Peyer's patch (tissue), 4 donors: ENCODE measurements at regions not wholly inside any gene's neighbourhood (a gene's known extent, or its start where the extent isn't known, plus 50 kb on each side); places are given as distances from the start of the nearest gene placed in this dataset.

Source experiments
- DNase-seq, 3 donors: peaks; one replicate each; pipeline ENCODE4 v3.0.0-alpha.2; 2017 to 2019
- H3K27ac ChIP-seq, 4 donors: fragments of 200-600 bp; sonication (generic); one replicate each; pipeline ENCODE4 v1.5.1; 2016 to 2019
- H3K27me3 ChIP-seq, 2 donors: fragments of 200-600 bp; sonication (generic); one replicate each; pipeline ENCODE4 v1.5.1; 2019
- H3K36me3 ChIP-seq, 3 donors: fragments of 200-600 bp; sonication (generic); one replicate each; pipeline ENCODE4 v1.5.1; 2016 to 2019
- H3K4me1 ChIP-seq, 4 donors: fragments of 200-600 bp; sonication (generic); one replicate each; pipeline ENCODE4 v1.5.1; 2016 to 2019
- H3K4me3 ChIP-seq, 4 donors: fragments of 200-600 bp; sonication (generic); 1 replicate in 3 of 4; 2 replicates in 1 of 4; pipeline ENCODE4 v1.5.1; 2016 to 2019; ENCODE audit warnings: mild to moderate bottlenecking in 1 of 4
- H3K9me3 ChIP-seq, 4 donors: fragments of 200-600 bp; sonication (generic); one replicate each; pipeline ENCODE4 v1.5.1; 2016 to 2019; ENCODE audit warnings: mild to moderate bottlenecking in 1 of 4
- CTCF ChIP-seq, 6 experiments: fragments of 450-650 bp in 4 of 6; fragments of 200-600 bp in 2 of 6; sonication (generic) in 1 of 6; IDR thresholded peaks; one replicate each; pipeline ENCODE4 v1.5.1; 2017 to 2019; ENCODE audit warnings: antibody characterized with exemption in 6 of 6, mild to moderate bottlenecking in 3 of 6, moderate library complexity in 1 of 6
- POLR2A ChIP-seq, 2 donors: fragments of 450-650 bp; IDR thresholded peaks; one replicate each; pipeline ENCODE4 v1.5.1; 2017; ENCODE audit warnings: antibody characterized with exemption in 2 of 2, mild to moderate bottlenecking in 2 of 2, moderate library complexity in 2 of 2

DNA sequence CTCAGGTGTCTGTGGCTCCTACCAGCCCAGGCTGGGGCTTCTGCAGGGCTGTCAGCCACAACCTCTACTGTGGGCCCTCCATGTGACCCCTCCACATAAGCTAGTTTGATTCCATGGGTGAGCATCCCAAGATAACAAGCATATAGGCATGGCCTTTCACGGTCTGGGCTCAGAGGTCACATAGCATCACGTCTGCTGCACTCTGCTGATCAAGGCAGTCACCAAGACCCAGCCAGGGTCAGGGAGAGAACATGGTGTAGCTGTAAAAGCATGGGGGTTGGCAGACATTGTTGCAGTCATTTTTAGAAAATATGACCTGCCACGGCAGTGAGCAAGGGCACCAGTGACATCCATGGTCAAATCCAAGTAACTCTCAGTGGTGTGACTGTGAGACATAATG lies 698.8 kb downstream of the UQCRFS1 start:
- H3K27ac ChIP-seq: no peak overlapping the region
- no peaks in the 10 kb centered on the region for H3K9me3 ChIP-seq
- DNase-seq: no peak
- H3K4me1 ChIP-seq: no peaks in the 10 kb centered on the region
- no peak overlapping the region for H3K4me3 ChIP-seq
- H3K27me3 ChIP-seq: no peaks in the 10 kb centered on the region
- H3K36me3 ChIP-seq: no peaks in the 10 kb centered on the region
- TF ChIP-seq CTCF (IDR thresholded peaks at IDR 0.05) (no peak), POLR2A (IDR thresholded peaks at IDR 0.05) (no peak)

DNA sequence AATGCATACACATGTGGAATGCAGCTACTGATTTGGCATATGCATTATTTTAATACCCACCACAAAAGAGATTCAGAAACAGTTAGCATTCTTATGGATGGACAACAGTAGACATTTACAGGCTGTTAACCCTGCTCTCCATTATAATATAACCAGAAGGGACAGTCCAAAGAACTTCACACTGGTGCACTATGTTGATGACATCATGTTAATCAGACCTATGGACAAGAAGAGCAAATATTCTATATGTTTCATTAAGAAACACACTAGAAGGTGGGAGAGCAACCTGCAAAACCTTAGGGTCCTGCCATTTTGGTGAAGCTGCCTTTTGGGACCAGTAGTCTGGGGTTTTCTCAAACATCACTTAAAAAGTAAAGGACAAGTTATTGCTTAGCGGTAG lies 701.3 kb downstream of the UQCRFS1 start:
- Histone ChIP-seq H3K27me3 (no peaks in the 10 kb centered on the region), H3K9me3 (no peaks in the 10 kb centered on the region), H3K36me3 (no peaks in the 10 kb centered on the region), H3K27ac (no peak overlapping the region), H3K4me1 (no peaks in the 10 kb centered on the region), H3K4me3 (no peak overlapping the region)
- TF ChIP-seq CTCF (IDR thresholded peaks at IDR 0.05) (no peak), POLR2A (IDR thresholded peaks at IDR 0.05) (no peak)
- DNase-seq: no peak

DNA sequence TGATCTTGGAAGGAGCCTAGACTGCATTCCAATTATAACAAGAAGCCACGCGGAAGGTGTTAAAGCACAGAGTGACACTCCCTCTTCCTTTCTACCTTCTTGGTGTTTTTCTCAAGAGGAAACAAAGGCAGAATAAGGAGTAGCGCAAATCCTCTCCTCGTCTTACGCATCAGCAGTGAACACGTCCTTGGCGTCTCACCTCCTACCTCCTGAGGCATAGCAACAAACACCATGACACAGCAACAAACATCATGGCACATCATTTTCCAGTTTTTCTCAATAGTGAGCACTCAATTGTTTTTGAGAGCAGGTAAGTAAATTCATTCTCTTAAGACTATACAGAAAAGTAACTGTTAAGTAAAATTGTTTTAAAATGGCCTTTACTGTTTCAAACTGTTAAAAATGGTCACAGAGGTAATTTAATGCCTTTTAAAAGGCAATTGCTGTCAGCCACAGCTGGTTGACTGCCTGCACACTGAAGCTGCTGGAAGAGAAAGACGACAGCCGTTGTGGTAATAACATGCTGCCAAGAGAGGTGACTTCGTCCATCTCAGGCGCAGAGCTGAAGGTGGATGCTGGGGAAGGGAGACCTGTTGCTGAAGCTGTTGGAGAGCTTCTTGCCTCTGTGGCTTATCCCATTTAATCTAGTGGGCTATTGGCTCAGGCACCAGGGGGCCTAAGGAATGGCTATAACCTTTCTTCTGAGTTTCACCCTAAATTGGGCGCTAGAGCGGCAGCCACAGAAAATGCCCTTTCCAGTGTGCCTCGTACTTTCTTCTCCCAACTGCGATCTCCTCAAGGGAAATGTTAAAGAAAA lies 703.7 kb downstream of the UQCRFS1 start:
- Histone ChIP-seq H3K27ac (no peak overlapping the region), H3K36me3 (no peaks in the 10 kb centered on the region), H3K9me3 (no peaks in the 10 kb centered on the region), H3K4me1 (no peaks in the 10 kb centered on the region), H3K27me3 (no peaks in the 10 kb centered on the region), H3K4me3 (no peak overlapping the region)
- TF ChIP-seq CTCF (IDR thresholded peaks at IDR 0.05) (no peak), POLR2A (IDR thresholded peaks at IDR 0.05) (no peak)
- DNase-seq: no peak

DNA sequence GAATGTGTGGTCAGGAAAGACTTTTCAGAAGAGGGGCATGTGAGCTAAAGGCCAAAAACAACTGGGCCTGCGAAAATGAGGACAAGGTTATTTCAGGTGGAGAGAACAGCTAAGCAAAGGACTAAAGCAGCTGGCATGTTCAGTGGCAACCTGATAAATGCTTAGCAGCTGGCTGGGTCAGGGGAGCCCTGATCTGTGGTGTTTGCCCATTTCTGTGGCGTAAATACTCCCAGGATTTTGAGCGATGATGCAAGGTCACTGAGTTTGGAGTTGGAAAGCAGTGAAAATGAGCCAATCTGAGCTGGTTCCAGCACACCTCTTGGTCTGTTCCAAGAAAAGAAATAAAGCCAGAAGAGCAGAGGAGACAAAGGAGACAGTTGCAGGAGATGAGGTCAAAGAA lies 704.3 kb downstream of the UQCRFS1 start:
- Histone ChIP-seq H3K36me3 (no peaks in the 10 kb centered on the region), H3K4me1 (no peaks in the 10 kb centered on the region), H3K27ac (no peak overlapping the region), H3K9me3 (no peaks in the 10 kb centered on the region), H3K27me3 (no peaks in the 10 kb centered on the region), H3K4me3 (no peak overlapping the region)
- DNase-seq: no peak
- no peak for TF ChIP-seq POLR2A (IDR thresholded peaks at IDR 0.05)
- TF ChIP-seq CTCF (IDR thresholded peaks at IDR 0.05): no peak

DNA sequence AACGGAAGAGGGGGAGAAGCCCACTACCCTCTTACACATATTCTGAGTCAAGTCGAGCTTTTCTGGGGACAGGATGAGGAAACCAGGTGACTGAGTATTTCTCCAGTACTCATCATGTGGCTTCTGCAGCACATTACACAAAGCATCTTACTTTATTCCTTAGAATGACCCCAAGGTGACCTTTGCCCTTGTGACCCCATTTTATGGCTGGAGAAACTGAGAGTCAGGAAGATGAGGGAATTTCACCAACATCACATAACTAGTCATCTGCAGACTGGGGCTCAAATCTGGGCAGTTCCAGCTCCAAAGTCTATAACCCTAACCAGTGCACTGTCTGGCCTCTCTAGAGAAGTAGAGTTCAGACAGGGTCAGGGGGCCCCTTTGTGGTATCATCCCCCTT lies 707.0 kb downstream of the UQCRFS1 start:
- H3K36me3 ChIP-seq: no peaks in the 10 kb centered on the region
- H3K27ac ChIP-seq: no peak overlapping the region
- no peak for DNase-seq
- H3K4me3 ChIP-seq: no peak overlapping the region
- H3K4me1 ChIP-seq: no peaks in the 10 kb centered on the region
- no peaks in the 10 kb centered on the region for H3K27me3 ChIP-seq
- no peaks in the 10 kb centered on the region for H3K9me3 ChIP-seq
- TF ChIP-seq CTCF (IDR thresholded peaks at IDR 0.05) (no peak), POLR2A (IDR thresholded peaks at IDR 0.05) (no peak)
